Muscle layer of duodenum (tissue), 2 donors: ENCODE measurements at regions not wholly inside any gene's neighbourhood (a gene's known extent, or its start where the extent isn't known, plus 50 kb on each side); places are given as distances from the start of the nearest gene placed in this dataset.
"Not testable (repeated sequence)": the region's sequence is repeated elsewhere in the genome, so short reads cannot be mapped to it uniquely, and the experiment has no call there.

Experiments used
- H3K27ac ChIP-seq: one replicate; pipeline ENCODE4 v1.7.0; 2013; ENCODE audit warnings: mild to moderate bottlenecking, low read length
- H3K27me3 ChIP-seq: one replicate; pipeline ENCODE4 v1.7.0; 2013; ENCODE audit warnings: low read depth, mild to moderate bottlenecking, control low read depth, low read length
- H3K36me3 ChIP-seq, 2 donors: one replicate each; pipeline ENCODE4 v1.7.0; 2013; ENCODE audit warnings: low read length in 2 of 2, control low read depth in 1 of 2, mild to moderate bottlenecking in 1 of 2; ENCODE audit not compliant: insufficient read depth in 2 of 2, control insufficient read depth in 1 of 2
- H3K4me1 ChIP-seq, 2 donors: one replicate each; pipeline ENCODE4 v1.7.0; 2013; ENCODE audit warnings: low read length in 2 of 2, mild to moderate bottlenecking in 2 of 2, control low read depth in 1 of 2, moderate library complexity in 1 of 2; ENCODE audit not compliant: insufficient read depth in 2 of 2, control insufficient read depth in 1 of 2
- H3K4me3 ChIP-seq, 2 donors: one replicate each; pipeline ENCODE4 v1.7.0; 2013; ENCODE audit warnings: low read length in 2 of 2, low read depth in 1 of 2, mild to moderate bottlenecking in 1 of 2
- H3K9me3 ChIP-seq, 2 donors: one replicate each; pipeline ENCODE4 v1.7.0; 2013; ENCODE audit warnings: low read length in 2 of 2, control low read depth in 1 of 2, mild to moderate bottlenecking in 1 of 2; ENCODE audit not compliant: control insufficient read depth in 1 of 2
- donor health status: healthy.

DNA sequence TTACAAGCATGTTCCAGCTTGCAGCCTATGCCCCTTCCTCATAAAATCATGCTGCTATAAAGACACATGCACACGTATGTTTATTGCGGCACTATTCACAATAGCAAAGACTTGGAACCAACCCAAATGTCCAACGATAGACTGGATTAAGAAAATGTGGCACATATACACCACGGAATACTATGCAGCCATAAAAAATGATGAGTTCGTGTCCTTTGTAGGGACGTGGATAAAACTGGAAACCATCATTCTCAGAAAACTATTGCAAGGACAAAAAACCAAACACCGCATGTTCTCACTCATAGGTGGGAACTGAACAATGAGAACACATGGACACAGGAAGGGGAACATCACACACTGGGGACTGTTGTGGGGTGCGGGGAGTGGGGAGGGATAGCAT, 75.3 kb upstream of the ZNF746 start:
- H3K27me3 ChIP-seq, H3K4me3 ChIP-seq, H3K27ac ChIP-seq, H3K4me1 ChIP-seq, H3K36me3 ChIP-seq: not testable (repeated sequence)
- H3K9me3 ChIP-seq = peaks cover 0 to 13% of the 10 kb centered on the region in 2 donors

DNA sequence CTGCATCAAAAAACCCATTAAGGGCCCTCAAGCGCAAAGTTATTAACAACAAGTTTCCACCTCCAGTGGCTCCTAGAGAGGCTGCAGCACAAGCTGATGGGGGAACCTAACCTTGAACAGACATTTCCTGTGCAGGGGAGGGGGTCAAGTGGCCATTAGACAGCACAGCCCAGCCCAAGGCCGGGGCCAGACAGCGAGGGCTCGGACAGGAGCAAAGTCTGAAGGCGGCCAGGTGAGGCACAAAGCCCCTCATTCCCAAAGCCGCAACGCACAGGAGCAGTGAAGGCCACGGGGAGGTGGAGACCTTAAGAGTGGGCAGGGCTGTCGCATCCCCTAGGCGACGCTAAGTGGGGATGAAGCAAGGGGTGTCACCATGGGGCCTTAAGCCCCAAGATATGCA, 73.2 kb upstream of the ZNF746 start:
- H3K36me3 ChIP-seq = peaks cover 0 to 7% of the 10 kb centered on the region in 2 donors
- H3K4me3 ChIP-seq = no peak overlapping the region
- H3K4me1 ChIP-seq = peaks cover 0 to 18% of the 10 kb centered on the region in 2 donors
- no peaks in the 10 kb centered on the region for H3K27me3 ChIP-seq
- H3K27ac ChIP-seq = no peak overlapping the region
- H3K9me3 ChIP-seq = peaks cover 0 to 13% of the 10 kb centered on the region in 2 donors

DNA sequence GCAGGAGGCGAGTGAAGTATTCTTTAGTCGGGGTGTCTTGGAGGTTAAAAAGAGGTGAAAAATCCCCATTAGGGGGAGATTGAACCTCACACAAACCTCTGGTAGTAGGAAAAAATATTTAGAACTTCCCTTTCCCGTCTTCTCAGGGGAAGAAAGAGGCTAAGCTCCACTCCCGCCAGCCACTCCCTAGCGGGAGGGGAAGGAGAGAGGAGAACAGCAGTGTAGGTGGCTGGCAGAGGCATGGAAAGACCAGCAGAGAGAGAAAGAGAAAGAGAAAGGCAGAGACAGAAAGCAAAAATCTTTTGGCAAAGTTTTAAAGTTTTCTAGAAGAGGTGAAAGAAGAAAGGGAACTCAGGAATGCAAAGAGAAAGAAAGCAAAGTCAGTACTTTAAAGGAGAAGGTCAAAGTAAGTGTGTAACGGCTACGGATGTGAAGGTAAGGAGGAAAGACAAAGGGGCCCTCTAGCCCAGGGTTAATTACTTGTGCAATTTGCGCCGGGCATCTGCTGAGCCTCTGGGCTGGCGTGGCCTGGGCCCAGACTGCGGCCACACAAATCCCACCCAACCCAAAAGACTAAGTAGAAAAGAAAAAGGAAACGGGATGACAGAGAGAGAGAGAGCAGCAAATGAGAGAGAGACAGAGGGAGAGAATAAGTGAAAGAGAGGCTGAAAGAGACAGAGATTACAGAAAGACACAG, 72.3 kb upstream of the ZNF746 start:
- Histone ChIP-seq H3K36me3 (peaks cover 0 to 7% of the 10 kb centered on the region in 2 donors), H3K4me3 (no peak overlapping the region), H3K4me1 (peaks cover 0 to 22% of the 10 kb centered on the region in 2 donors), H3K27me3 (no peaks in the 10 kb centered on the region), H3K9me3 (peaks cover 0 to 13% of the 10 kb centered on the region in 2 donors), H3K27ac (no peak overlapping the region)

DNA sequence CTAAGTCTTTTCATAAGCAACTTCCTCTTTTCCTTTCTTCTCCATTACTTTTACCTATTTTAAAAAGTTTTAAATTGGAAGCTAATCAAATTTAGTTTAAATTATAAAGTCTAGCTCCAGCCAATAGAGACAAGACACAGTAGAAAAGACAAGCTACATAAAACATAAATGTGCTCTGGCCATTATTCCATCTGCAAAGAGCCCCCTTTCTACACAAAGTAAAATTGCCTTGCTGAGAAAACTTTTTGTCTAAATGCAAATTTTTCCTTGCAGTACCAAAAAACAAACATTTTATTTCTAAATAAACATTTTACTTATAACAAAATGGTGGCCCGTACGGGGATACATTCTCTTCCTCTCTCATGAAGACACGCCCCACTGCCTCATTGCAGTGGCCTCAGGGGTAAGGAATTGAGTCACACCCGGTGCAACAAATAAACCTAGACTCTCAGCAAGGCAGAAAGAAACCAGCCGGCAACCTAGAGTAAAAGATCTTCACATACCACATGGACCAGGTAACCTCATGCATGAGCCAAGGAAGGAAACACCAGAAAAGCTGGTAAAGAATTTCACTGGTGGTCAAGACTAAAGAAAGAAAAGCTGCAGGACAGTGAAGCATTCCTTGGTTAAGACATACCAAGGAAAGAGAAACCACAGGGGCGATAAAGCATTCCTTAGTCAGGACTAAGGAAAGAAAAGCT, 71.6 kb upstream of the ZNF746 start:
- no peak overlapping the region for H3K4me3 ChIP-seq
- H3K27ac ChIP-seq = no peak overlapping the region
- H3K27me3 ChIP-seq = no peaks in the 10 kb centered on the region
- H3K9me3 ChIP-seq = peaks cover 0 to 13% of the 10 kb centered on the region in 2 donors
- peaks cover 0 to 25% of the 10 kb centered on the region in 2 donors for H3K4me1 ChIP-seq
- H3K36me3 ChIP-seq = peaks cover 0 to 7% of the 10 kb centered on the region in 2 donors

DNA sequence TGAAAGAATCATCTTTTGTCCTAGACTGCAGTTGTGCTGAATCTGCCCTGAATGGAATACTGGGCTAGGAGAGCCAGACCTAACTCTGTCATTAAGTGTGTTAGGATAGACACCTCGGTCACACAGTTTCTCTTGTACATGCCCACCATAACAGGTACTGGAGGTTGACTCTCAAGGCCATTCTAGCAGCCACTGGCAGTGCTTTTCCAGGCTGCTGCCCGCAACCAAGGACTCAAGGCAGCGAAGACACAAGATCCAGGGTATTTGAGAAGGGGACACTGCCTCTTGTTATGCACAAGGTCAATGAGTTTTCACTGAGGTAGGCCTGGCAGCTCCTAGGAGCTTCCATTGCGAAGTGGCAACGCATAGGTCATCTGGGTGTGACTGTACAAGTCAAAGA, 70.6 kb upstream of the ZNF746 start:
- peaks cover 0 to 17% of the 10 kb centered on the region in 2 donors for H3K9me3 ChIP-seq

DNA sequence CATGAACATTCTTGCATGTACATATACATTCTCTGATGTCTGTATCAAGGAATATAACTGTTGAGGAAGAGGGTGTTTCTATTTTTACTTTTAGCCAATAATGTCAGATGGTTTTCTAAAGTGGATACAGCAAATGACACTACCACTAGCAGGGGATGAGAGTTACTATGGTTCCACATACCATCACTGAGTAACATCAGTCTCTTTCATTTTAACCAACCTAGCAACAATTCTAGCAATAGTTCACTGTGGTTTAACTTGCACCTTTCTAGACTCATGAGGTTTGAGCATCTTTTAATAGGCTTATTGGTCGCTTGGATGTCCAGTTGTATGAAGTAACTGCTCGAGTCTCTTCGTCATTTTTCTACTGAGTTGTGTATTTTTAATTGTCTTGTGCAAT, 68.5 kb upstream of the ZNF746 start:
- H3K27ac ChIP-seq = no peak overlapping the region
- peaks cover 0 to 25% of the 10 kb centered on the region in 2 donors for H3K4me1 ChIP-seq
- no peak overlapping the region for H3K4me3 ChIP-seq
- H3K9me3 ChIP-seq = peaks cover 0 to 15% of the 10 kb centered on the region in 2 donors
- peaks cover 0 to 7% of the 10 kb centered on the region in 2 donors for H3K36me3 ChIP-seq
- H3K27me3 ChIP-seq = no peaks in the 10 kb centered on the region

More for the DNA sequence above, 70.6 kb upstream of the ZNF746 start:
- Histone ChIP-seq H3K4me1 (peaks cover 0 to 25% of the 10 kb centered on the region in 2 donors), H3K36me3 (peaks cover 0 to 7% of the 10 kb centered on the region in 2 donors), H3K27ac (no peak overlapping the region), H3K27me3 (no peaks in the 10 kb centered on the region), H3K4me3 (no peak overlapping the region)

DNA sequence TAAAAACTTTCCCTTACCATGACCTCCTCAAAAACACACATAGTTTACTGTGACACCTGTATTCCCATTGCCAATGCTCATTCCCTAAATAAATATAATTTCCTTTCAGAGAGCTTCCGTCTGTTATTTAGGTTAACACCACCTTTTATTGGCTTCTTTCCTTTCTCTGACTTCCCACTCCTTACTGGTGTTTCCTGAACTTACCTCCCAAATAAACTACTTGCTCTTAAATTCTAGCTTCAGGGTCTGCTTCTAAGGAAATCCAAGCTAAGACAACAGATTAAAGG, 67.4 kb upstream of the ZNF746 start:
- Histone ChIP-seq H3K4me3 (no peak overlapping the region), H3K27ac (no peak overlapping the region), H3K9me3 (peaks cover 0 to 12% of the 10 kb centered on the region in 2 donors), H3K4me1 (peaks cover 0 to 25% of the 10 kb centered on the region in 2 donors), H3K36me3 (peaks cover 4 to 14% of the 10 kb centered on the region in 2 donors), H3K27me3 (no peaks in the 10 kb centered on the region)

DNA sequence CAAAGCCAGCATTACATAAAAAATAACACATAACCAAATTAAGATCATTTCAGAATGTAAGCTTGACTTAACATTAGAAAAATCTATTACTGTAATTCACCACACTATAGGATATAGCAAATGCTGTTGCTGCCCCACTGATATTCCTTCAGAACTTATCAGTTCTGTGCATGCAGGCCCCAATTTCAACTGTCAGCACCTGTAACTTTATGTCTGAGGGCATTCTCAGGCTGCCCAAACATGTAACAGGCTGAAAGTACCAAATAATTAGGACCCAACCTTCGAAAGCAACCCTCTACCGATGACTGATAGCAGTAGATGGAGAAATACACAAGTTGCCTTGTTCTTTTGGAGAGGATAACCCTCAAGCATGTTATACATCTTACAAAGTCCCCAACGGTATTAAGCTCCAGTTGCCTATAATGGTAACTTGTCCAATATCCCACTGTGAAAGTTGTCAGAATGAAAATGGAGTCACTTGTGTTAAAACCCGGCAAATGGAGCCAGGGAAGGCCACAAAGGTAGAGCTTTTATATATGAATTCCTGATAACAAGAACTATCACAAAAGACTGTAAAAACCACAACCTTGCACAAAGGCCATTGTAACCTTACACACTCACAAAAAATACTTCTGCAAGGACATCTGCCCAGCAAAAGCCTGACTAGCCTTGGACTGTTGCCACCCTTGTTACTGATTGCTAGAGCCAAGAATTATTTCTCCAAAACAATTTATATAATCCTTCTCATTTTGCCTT, 66.9 kb upstream of the ZNF746 start:
- no peak overlapping the region for H3K27ac ChIP-seq
- H3K36me3 ChIP-seq = peaks cover 4 to 16% of the 10 kb centered on the region in 2 donors
- H3K9me3 ChIP-seq = peaks cover 0 to 8% of the 10 kb centered on the region in 2 donors
- H3K27me3 ChIP-seq = no peaks in the 10 kb centered on the region
- H3K4me1 ChIP-seq = peaks cover 0 to 25% of the 10 kb centered on the region in 2 donors
- H3K4me3 ChIP-seq = no peak overlapping the region

DNA sequence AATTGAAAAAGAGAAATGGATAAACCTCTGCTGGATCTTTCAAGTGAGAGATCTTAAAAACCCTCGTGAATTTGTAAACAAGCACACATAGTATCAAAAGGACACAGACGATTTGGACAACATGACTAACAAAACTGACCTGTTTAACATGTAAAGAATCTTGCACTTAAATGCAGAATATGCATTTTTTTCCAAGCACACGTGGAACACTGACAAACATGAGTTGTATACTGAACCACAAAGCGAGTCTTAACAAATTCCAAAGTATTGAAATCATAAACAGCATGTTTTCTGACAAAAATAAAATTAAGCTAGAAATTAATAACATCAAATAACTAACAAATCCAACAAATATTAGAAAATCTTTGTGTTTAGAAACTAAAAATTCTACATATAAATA, 65.0 kb upstream of the ZNF746 start:
- no peak overlapping the region for H3K27ac ChIP-seq
- H3K4me1 ChIP-seq = peaks cover 0 to 20% of the 10 kb centered on the region in 2 donors
- no peaks in the 10 kb centered on the region for H3K27me3 ChIP-seq
- no peak overlapping the region for H3K4me3 ChIP-seq
- H3K9me3 ChIP-seq = peaks cover 0 to 4% of the 10 kb centered on the region in 2 donors
- H3K36me3 ChIP-seq = peaks cover 10 to 20% of the 10 kb centered on the region in 2 donors

DNA sequence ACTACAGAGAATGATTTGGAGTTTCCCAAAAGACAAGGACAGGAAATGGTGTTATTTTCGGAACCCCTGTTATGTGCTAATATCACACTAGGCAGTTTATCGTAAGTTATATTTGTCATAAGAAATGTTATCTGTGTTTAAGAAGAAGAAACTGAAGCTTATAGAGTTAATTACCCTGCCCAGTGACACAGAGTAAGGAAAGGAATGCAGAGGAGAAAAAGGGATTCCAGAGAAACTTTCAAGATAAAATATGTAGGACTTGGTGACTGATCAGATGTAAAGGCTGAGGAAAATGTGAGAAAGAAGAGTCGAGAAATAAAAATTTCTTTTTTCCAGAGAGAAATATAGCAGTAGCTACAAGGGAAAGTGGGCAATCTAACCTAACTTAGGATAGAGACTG, 63.5 kb upstream of the ZNF746 start:
- no peaks in the 10 kb centered on the region for H3K27me3 ChIP-seq
- H3K36me3 ChIP-seq = peaks cover 13 to 28% of the 10 kb centered on the region in 2 donors
- no peak overlapping the region for H3K27ac ChIP-seq
- H3K9me3 ChIP-seq = peaks cover 0 to 4% of the 10 kb centered on the region in 2 donors
- no peak overlapping the region for H3K4me3 ChIP-seq
- peaks cover 0 to 8% of the 10 kb centered on the region in 2 donors for H3K4me1 ChIP-seq

DNA sequence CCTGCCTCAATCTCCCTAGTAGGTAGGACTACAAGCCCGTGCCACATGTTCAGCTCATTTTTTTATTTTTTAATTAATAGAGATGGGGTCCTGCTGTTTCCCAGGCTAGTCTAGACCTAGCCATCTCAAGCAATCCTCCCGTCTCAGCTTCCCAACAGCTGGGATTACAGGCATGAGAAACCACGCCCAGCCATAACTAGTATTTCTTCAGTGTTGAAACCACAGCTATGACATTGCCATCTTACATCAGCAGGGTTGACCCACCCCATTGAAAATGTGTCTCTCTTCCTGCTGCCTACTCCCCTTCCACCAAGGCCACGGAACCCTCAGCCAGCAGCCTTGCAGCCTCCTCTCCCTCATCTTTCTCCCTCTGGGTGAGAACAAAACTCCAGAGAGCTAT, 62.1 kb upstream of the ZNF746 start:
- H3K27ac ChIP-seq = no peak overlapping the region
- H3K27me3 ChIP-seq = no peaks in the 10 kb centered on the region
- peaks cover 13 to 28% of the 10 kb centered on the region in 2 donors for H3K36me3 ChIP-seq
- no peak overlapping the region for H3K4me3 ChIP-seq
- H3K9me3 ChIP-seq = peaks cover 0 to 4% of the 10 kb centered on the region in 2 donors
- peaks cover 0 to 2% of the 10 kb centered on the region in 2 donors for H3K4me1 ChIP-seq
